ENCODE measurements at regions not wholly inside any gene's neighbourhood (a gene's known extent, or its start where the extent isn't known, plus 50 kb on each side); places are given as distances from the start of the nearest gene placed in this dataset.

DNA sequence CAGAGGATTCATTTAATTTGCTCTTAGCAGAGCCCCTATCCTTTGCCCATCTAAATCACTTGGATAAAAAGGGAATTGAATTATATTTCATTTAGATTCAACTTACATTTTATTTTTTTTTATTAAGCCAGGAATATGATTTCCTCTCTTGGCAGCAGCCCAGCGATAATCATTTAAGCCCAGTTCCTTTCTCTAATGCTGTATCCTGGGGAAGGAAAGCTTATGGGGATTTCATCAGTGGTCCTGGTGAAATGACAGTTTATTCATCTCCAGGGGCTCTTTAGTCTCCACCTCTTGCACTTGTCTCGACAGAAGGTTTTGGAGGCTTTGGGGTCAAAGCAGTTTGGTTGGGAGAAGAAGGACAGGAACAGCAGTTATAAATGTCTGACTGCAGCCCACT lies 50.4 kb upstream of the LRRC8D start:
- dilution Hi-C loops (cut with MboI; ENCODE audit: extremely low pct_ligation_motif_present, low sequenced_read_pairs) = no loop called here

More for the DNA sequence above, 50.4 kb upstream of the LRRC8D start:
- DNase-seq (ENCODE audit: low read depth, low spot score) = peak; percentile 29
- Histone ChIP-seq H3K4me3 (replicated peaks in 1 of 3; ENCODE audit: insufficient read depth in 1 of 3, low read depth in 1 of 3, low read length in 3 of 3) (no peak overlapping the region), H3K9me1 (replicated peaks; ENCODE audit: control insufficient read depth, extremely low read depth, insufficient read depth, low read length) (no peaks in the 10 kb centered on the region), H3K27me3 (ENCODE audit: control insufficient read depth in 2 of 2, insufficient read depth in 2 of 2, low read length in 2 of 2) (peaks cover 6 to 9% of the 10 kb centered on the region in 2 experiments), H2AFZ (ENCODE audit: low read depth, low read length) (no peak overlapping the region), H3K4me1 (ENCODE audit: control insufficient read depth, extremely low read depth, insufficient read depth, low read length) (no peaks in the 10 kb centered on the region), H3K27ac (ENCODE audit: insufficient read depth, low read depth, low read length) (no peak overlapping the region), H4K20me1 (replicated peaks; ENCODE audit: control insufficient read depth, extremely low read depth, insufficient read depth, low read length) (no peaks in the 10 kb centered on the region), H3K9ac (replicated peaks; ENCODE audit: extremely low read depth, insufficient read depth, low read length) (no peak overlapping the region), H3K36me3 (ENCODE audit: control insufficient read depth in 2 of 2, extremely low read depth in 1 of 2, insufficient read depth in 2 of 2, low read length in 2 of 2) (no peaks in the 10 kb centered on the region), H3K4me2 (ENCODE audit: insufficient read depth, low read length) (no peak overlapping the region), H3K79me2 (ENCODE audit: control insufficient read depth, insufficient read depth, low read length) (no peaks in the 10 kb centered on the region), H3K9me3 (replicated peaks; ENCODE audit: control insufficient read depth, insufficient read depth, low read length) (no peaks in the 10 kb centered on the region)
- TF ChIP-seq MYC (IDR thresholded peaks at IDR 0.05; ENCODE audit: low read depth, low read length) (no peak), POLR2AphosphoS5 (IDR thresholded peaks at IDR 0.05; ENCODE audit: insufficient read depth, low read depth, low read length) (no peak), GATA2 (IDR thresholded peaks at IDR 0.05; ENCODE audit: insufficient read depth, insufficient read length, low read depth, low read length) (no peak), JUN (IDR thresholded peaks at IDR 0.05; ENCODE audit: borderline replicate concordance, insufficient read depth, insufficient read length, low read depth) (no peak), EZH2 (IDR thresholded peaks at IDR 0.05; ENCODE audit: borderline replicate concordance, low read depth, low read length, severe bottlenecking) (no peak)
- intact Hi-C loops (cut with micrococcal nuclease) = no loop called here
- no TSS peak for BruUV-seq (replicated peaks)
- peak; percentile 44 for FAIRE-seq
- ChIA-PET CTCF (interaction anchor here (0.9 to 1.8 kb wide), 2 partner anchors 10 to 12 kb away, joined by 3 to 4 read pairs; no protein-coding TSS in a partner anchor), POLR2A (no interaction called here)
